ENCODE measurements at regions not wholly inside any gene's neighbourhood (a gene's known extent, or its start where the extent isn't known, plus 50 kb on each side); places are given as distances from the start of the nearest gene placed in this dataset.
"Not testable (repeated sequence)": the region's sequence is repeated elsewhere in the genome, so short reads cannot be mapped to it uniquely, and the experiment has no call there.

DNA sequence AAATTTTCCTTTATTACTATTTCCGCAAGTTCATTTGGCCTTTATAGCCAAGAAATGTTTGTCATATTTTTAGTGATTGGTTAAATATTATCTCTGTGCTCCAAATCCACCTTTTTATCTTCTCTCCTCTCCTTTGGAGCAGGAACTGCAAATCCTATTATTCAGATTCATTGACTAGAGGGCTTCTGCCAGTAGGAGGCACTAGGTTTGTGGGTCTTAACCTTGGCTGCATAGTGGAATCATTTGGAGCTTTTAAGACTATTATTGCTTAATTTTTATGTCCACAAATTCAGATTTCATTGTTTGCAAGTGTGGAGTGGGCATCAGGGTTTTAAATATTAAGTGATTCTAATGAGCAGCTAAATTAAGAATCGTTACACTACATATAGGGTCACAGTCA is 75.3 kb upstream of the SYT10 start:
- TF ChIP-seq, protein P1, sequence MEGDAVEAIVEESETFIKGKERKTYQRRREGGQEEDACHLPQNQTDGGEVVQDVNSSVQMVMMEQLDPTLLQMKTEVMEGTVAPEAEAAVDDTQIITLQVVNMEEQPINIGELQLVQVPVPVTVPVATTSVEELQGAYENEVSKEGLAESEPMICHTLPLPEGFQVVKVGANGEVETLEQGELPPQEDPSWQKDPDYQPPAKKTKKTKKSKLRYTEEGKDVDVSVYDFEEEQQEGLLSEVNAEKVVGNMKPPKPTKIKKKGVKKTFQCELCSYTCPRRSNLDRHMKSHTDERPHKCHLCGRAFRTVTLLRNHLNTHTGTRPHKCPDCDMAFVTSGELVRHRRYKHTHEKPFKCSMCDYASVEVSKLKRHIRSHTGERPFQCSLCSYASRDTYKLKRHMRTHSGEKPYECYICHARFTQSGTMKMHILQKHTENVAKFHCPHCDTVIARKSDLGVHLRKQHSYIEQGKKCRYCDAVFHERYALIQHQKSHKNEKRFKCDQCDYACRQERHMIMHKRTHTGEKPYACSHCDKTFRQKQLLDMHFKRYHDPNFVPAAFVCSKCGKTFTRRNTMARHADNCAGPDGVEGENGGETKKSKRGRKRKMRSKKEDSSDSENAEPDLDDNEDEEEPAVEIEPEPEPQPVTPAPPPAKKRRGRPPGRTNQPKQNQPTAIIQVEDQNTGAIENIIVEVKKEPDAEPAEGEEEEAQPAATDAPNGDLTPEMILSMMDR (IDR thresholded peaks at IDR 0.05; ENCODE audit: unreplicated experiment) = no peak
- no peaks in the 10 kb centered on the region for H3K36me3 Mint-ChIP-seq

GRCh38 chr12:33519566-33519965 is 79.9 kb upstream of the SYT10 start:
- no peaks in the 10 kb centered on the region for H3K36me3 Mint-ChIP-seq
- peaks cover 18% of the 10 kb centered on the region for H3K9me3 Mint-ChIP-seq
- no peak for DNase-seq (ENCODE audit: low spot score in 2 of 2, unreplicated experiment in 2 of 2)
- H3K4me3 Mint-ChIP-seq = no peak overlapping the region
- no peaks in the 10 kb centered on the region for H3K27me3 Mint-ChIP-seq (ENCODE audit: low read depth)
- H3K4me1 Mint-ChIP-seq = no peaks in the 10 kb centered on the region
- TF ChIP-seq, protein P1 (IDR thresholded peaks at IDR 0.05; ENCODE audit: unreplicated experiment) = no peak
- H3K27ac Mint-ChIP-seq = no peak overlapping the region

More for the DNA sequence above, 75.3 kb upstream of the SYT10 start:
- Mint-ChIP-seq H3K27me3 (ENCODE audit: low read depth) (no peaks in the 10 kb centered on the region), H3K27ac (no peak overlapping the region), H3K9me3 (peaks cover 21% of the 10 kb centered on the region), H3K4me1 (no peaks in the 10 kb centered on the region), H3K4me3 (no peak overlapping the region)
- no peak for DNase-seq (ENCODE audit: low spot score in 2 of 2, unreplicated experiment in 2 of 2)

DNA sequence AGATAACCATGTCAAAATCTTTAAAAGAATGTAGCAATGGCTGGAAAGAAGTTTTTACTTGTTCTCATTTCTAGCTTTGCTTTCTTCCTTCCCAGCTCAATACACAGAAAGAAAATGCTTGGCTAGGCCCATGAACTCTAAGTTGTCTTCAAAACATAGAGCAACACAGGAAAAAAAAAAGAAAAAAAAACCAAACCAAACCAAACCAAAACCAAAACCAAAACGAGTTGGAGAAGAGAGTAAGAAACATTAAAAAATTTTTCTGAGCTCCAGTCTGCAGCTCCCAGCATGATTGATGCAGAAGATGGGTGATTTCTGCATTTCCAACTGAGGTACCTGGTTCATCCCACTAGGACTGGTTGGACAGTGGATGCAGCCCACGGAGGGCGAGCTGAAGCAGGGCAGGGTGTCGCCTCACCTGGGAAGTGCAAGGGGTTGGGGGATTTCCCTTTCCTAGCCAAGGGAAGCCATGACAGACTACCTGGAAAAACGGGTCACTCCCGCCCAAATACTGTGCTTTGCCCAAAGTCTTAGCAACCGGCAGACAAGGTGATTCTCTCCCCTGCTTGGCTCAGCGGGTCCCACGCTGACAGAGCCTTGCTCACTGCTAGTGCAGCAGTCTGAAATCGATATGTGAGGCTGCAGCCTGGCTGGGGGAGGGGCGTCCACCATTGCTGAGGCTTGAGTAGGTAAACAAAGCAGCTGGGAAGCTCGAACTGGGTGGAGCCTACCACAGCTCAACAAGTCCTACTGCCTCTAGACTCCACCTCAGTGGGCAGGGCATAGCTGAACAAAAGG is 81.1 kb upstream of the SYT10 start:
- H3K4me1 Mint-ChIP-seq; H3K4me3 Mint-ChIP-seq; H3K36me3 Mint-ChIP-seq; H3K27me3 Mint-ChIP-seq (ENCODE audit: low read depth); DNase-seq (ENCODE audit: low spot score in 2 of 2, unreplicated experiment in 2 of 2); H3K27ac Mint-ChIP-seq: not testable (repeated sequence)
- H3K9me3 Mint-ChIP-seq = peaks cover 29% of the 10 kb centered on the region

DNA sequence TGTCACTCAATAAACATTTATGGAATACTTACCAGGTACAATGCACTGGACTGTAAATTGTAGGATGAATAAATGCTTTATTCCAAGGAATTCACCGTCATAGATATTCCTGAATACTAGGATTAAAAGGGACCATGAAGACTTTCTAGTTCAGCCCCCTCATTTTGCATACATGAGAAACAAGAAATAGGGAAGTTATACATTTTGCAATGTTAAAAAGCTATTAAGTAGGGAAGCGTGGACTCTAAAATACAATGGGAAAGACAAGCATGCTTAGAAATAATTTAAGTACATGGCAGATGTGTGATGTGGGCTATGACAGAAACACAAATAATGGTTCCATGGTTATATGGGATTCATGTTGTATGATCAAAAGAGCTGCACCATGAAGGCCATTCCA is 89.4 kb upstream of the SYT10 start:
- TF ChIP-seq, protein P1 (IDR thresholded peaks at IDR 0.05; ENCODE audit: unreplicated experiment) = no peak
- H3K27ac Mint-ChIP-seq = no peak overlapping the region
- H3K9me3 Mint-ChIP-seq = peaks cover 19% of the 10 kb centered on the region
- DNase-seq (ENCODE audit: low spot score in 2 of 2, unreplicated experiment in 2 of 2) = no peak
- H3K27me3 Mint-ChIP-seq (ENCODE audit: low read depth) = no peaks in the 10 kb centered on the region
- H3K36me3 Mint-ChIP-seq = no peaks in the 10 kb centered on the region
- H3K4me1 Mint-ChIP-seq = peaks cover 4% of the 10 kb centered on the region
- no peak overlapping the region for H3K4me3 Mint-ChIP-seq

DNA sequence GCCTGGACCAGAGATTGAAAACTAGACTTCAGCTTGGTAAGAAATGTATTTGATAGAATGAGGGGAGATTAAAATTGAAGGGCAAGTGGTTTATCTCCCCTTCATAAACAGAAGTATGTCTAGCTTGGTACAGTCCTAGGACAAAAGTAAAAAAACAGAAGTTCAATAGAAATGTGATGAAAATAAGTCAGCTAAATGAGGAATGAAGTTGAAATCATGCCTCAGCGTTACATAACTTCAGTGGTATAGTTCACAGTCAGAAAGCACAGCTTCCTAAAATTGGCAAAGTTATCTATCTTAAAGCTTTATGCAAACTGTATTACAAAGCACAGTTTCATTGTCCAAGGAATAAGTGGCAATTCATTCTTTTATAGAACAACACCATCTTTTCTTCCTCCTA is 90.2 kb upstream of the SYT10 start:
- Mint-ChIP-seq H3K27ac (no peak overlapping the region), H3K27me3 (ENCODE audit: low read depth) (no peaks in the 10 kb centered on the region), H3K36me3 (no peaks in the 10 kb centered on the region), H3K9me3 (peaks cover 12% of the 10 kb centered on the region), H3K4me1 (peaks cover 4% of the 10 kb centered on the region), H3K4me3 (no peak overlapping the region)
- TF ChIP-seq, protein P1 (IDR thresholded peaks at IDR 0.05; ENCODE audit: unreplicated experiment) = no peak
- no peak for DNase-seq (ENCODE audit: low spot score in 2 of 2, unreplicated experiment in 2 of 2)

- no peaks in the 10 kb centered on the region for H3K9me3 Mint-ChIP-seq
- peaks cover 9% of the 10 kb centered on the region for H3K4me1 Mint-ChIP-seq
- H3K36me3 Mint-ChIP-seq = no peaks in the 10 kb centered on the region
- H3K4me3 Mint-ChIP-seq = no peak overlapping the region
- TF ChIP-seq, protein P1 (IDR thresholded peaks at IDR 0.05; ENCODE audit: unreplicated experiment) = no peak
- H3K27me3 Mint-ChIP-seq (ENCODE audit: low read depth) = no peaks in the 10 kb centered on the region
- DNase-seq (ENCODE audit: low spot score in 2 of 2, unreplicated experiment in 2 of 2) = no peak
- no peak overlapping the region for H3K27ac Mint-ChIP-seq
Measured at GRCh38 chr12:33531261-33531660, 91.6 kb upstream of the SYT10 start.
